Thyroid gland (tissue), 4 donors: ENCODE measurements at regions not wholly inside any gene's neighbourhood (a gene's known extent, or its start where the extent isn't known, plus 50 kb on each side); places are given as distances from the start of the nearest gene placed in this dataset.

Experiments
- DNase-seq, 2 donors: peaks; one replicate each; pipeline ENCODE4 v3.0.0-alpha.2; 2019
- H3K27ac ChIP-seq, 3 donors: fragments of 200-600 bp; sonication (generic); 1 replicate in 2 of 3; 2 replicates in 1 of 3; pipeline ENCODE4 v1.5.1; 2016 to 2019; ENCODE audit warnings: mild to moderate bottlenecking in 1 of 3, moderate library complexity in 1 of 3
- H3K27me3 ChIP-seq: fragments of 200-600 bp; sonication (generic); one replicate; pipeline ENCODE4 v1.5.1; 2019
- H3K36me3 ChIP-seq, 2 donors: fragments of 200-600 bp; sonication (generic); one replicate each; pipeline ENCODE4 v1.5.1; 2016 to 2019
- H3K4me1 ChIP-seq, 2 donors: fragments of 200-600 bp; sonication (generic); one replicate each; pipeline ENCODE4 v1.5.1; 2017 to 2019
- H3K4me3 ChIP-seq, 3 donors: fragments of 200-600 bp; sonication (generic); replicated peaks in 1 of 3; 1 replicate in 2 of 3; 2 replicates in 1 of 3; pipeline ENCODE4 v1.5.1; 2016; ENCODE audit warnings: mild to moderate bottlenecking in 1 of 3
- H3K9me3 ChIP-seq: fragments of 200-600 bp; sonication (generic); one replicate; pipeline ENCODE4 v1.5.1; 2017
- POLR2A ChIP-seq, 2 donors: fragments of 450-650 bp; IDR thresholded peaks; one replicate each; pipeline ENCODE4 v1.6.1; 2017; ENCODE audit warnings: antibody characterized with exemption in 2 of 2, mild to moderate bottlenecking in 2 of 2, moderate library complexity in 1 of 2
- WGBS, 2 donors: methylation state at CpG; one replicate each; pipeline ENCODE4 v1.1.5; 2017; 5-methylcytosine and 5-hydroxymethylcytosine counted together
- intact Hi-C: fragments of 100-400 bp; cut with DNase I; formaldehyde crosslinking; loops from one replicate; pipeline ENCODE4 v1.15.1; 2023
- TF ChIP-seq, protein P1 (sequence below), 6 experiments: fragments of 200-600 bp in 3 of 6; fragments of 450-650 bp in 3 of 6; sonication (generic) in 3 of 6; IDR thresholded peaks; one replicate each; pipeline ENCODE4 v1.5.1; 2016 to 2019; ENCODE audit warnings: antibody characterized with exemption in 6 of 6, mild to moderate bottlenecking in 2 of 6, inconsistent platforms in 1 of 6, moderate library complexity in 1 of 6

DNA sequence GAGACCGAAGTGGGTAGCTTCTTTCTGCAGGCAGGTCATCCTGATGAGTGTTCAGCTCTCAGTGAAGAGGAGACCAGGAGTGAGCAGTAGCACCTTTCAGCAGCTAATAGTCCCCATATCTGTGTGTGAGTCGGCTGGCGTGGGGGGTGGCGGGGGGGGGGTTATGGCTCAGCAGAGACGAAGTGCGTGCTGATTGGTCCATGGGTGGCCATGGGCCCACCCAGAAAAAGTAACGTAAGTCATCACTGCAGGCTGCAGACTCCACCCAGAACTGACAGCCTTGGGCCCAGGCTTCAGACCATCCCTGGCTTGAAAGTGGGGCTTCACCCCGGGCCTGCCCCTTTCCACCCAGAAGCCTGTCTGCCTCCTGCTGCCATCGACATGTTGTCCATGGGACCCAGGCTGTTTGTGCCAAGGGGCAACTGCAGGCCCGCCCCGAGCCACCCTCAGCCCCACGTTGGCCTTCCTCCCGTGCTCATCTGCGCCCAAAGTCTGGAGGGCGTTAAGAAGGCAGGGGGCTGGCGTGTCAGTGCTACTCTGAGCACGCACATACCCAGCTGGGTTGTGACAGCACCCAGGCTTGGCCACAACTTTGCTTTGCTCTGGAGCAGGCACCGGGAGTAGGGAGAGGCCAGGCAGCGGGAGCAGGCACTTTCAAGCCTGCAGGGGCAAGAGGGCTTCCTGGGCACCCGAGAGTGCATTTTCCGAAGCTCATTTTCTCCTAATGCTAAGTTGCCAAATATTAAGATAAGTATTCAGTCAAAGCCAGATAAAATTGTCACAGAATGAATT is 511.7 kb upstream of the CDIN1 start:
- no peak for TF ChIP-seq POLR2A (IDR thresholded peaks at IDR 0.05)
- TF ChIP-seq, protein P1, sequence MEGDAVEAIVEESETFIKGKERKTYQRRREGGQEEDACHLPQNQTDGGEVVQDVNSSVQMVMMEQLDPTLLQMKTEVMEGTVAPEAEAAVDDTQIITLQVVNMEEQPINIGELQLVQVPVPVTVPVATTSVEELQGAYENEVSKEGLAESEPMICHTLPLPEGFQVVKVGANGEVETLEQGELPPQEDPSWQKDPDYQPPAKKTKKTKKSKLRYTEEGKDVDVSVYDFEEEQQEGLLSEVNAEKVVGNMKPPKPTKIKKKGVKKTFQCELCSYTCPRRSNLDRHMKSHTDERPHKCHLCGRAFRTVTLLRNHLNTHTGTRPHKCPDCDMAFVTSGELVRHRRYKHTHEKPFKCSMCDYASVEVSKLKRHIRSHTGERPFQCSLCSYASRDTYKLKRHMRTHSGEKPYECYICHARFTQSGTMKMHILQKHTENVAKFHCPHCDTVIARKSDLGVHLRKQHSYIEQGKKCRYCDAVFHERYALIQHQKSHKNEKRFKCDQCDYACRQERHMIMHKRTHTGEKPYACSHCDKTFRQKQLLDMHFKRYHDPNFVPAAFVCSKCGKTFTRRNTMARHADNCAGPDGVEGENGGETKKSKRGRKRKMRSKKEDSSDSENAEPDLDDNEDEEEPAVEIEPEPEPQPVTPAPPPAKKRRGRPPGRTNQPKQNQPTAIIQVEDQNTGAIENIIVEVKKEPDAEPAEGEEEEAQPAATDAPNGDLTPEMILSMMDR (IDR thresholded peaks at IDR 0.05) = no peak
- H3K4me3 ChIP-seq = no peak overlapping the region
- H3K9me3 ChIP-seq = no peaks in the 10 kb centered on the region
- WGBS, 2 donors = 92 to 97% methylated on average over 19 to 20 of the region's 21 CpGs
- no peaks in the 10 kb centered on the region for H3K27me3 ChIP-seq
- no peak overlapping the region for H3K27ac ChIP-seq
- intact Hi-C loops = no loop called here
- DNase-seq = no peak
- no peaks in the 10 kb centered on the region for H3K36me3 ChIP-seq
- no peaks in the 10 kb centered on the region for H3K4me1 ChIP-seq

DNA sequence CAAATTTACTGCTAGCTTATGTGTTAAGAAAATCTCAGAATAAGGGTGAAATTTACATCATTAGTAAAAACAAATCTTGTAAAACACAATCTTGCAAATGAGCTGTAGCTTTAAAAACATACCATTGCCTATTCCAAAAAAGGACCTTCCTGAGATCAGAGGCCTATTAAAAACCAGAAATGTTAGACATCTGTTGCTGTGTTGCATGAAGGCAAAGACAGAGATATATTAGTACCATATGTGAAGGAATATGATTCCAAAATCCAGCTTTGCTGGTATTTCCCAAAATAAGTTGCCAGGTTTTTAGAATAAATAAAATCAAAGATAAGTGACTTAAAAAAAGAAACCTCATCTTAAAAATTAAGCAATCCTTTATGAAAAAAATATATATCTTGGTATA is 504.1 kb upstream of the CDIN1 start:
- no peaks in the 10 kb centered on the region for H3K36me3 ChIP-seq
- no peak overlapping the region for H3K27ac ChIP-seq
- intact Hi-C loops = no loop called here
- no peak for DNase-seq
- no peaks in the 10 kb centered on the region for H3K9me3 ChIP-seq
- no peaks in the 10 kb centered on the region for H3K27me3 ChIP-seq
- TF ChIP-seq, protein P1 (IDR thresholded peaks at IDR 0.05) = no peak
- no peak for TF ChIP-seq POLR2A (IDR thresholded peaks at IDR 0.05)
- H3K4me1 ChIP-seq = no peaks in the 10 kb centered on the region
- H3K4me3 ChIP-seq = no peak overlapping the region

DNA sequence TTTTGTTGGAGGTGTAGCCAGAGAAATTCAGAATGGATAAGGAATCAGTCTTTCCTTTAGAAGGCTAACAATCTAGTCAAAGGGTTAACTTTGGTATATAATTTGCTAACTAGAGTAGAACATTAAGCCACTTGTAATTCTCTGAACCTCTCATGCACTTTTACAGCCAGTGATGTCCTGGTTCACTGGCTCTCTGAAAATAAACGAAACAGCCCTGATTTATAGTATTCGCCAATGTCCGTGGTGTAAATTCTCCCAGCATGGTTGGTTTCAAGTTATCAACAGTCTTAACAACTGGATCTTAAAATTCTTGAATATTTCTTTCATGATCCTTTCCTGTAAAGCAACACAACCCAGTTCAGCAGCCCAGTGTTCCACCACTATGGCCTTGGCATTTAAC is 500.4 kb upstream of the CDIN1 start:
- no peaks in the 10 kb centered on the region for H3K27me3 ChIP-seq
- intact Hi-C loops = no loop called here
- no peak overlapping the region for H3K27ac ChIP-seq
- H3K4me3 ChIP-seq = no peak overlapping the region
- TF ChIP-seq, protein P1 (IDR thresholded peaks at IDR 0.05) = no peak
- no peak for TF ChIP-seq POLR2A (IDR thresholded peaks at IDR 0.05)
- H3K36me3 ChIP-seq = no peaks in the 10 kb centered on the region
- no peaks in the 10 kb centered on the region for H3K4me1 ChIP-seq
- no peaks in the 10 kb centered on the region for H3K9me3 ChIP-seq
- DNase-seq = no peak
- WGBS, 2 donors = 39 to 46% methylated on average over 3 of the region's 3 CpGs

DNA sequence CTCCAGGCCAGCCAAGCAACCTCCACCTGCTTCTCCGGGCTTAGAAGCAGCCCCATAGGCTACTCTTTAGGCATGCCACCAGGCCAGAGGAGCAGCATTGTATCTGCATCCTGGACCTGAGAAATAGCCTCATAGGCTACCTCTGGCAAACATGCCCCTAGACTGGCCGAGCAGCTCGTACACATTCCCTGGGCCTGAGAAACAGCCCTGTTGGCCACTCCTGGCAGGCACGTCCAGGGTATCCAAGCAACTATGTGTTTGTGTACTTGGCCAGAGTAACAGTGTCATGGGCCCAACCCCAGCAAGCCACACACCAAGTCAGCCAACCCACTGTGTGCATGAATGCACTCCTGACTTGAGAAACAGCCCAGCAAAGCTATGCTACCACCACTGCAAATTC is 498.7 kb upstream of the CDIN1 start:
- H3K9me3 ChIP-seq = no peaks in the 10 kb centered on the region
- WGBS, 2 donors = 39% methylated on average over 4 of the region's 4 CpGs; no CpG with 5 or more reads in 1 of the 2 donors
- no peaks in the 10 kb centered on the region for H3K27me3 ChIP-seq
- no peak overlapping the region for H3K4me3 ChIP-seq
- intact Hi-C loops = no loop called here
- no peak for TF ChIP-seq POLR2A (IDR thresholded peaks at IDR 0.05)
- TF ChIP-seq, protein P1 (IDR thresholded peaks at IDR 0.05) = no peak
- H3K27ac ChIP-seq = no peak overlapping the region
- DNase-seq = no peak
- H3K4me1 ChIP-seq = no peaks in the 10 kb centered on the region
- no peaks in the 10 kb centered on the region for H3K36me3 ChIP-seq

DNA sequence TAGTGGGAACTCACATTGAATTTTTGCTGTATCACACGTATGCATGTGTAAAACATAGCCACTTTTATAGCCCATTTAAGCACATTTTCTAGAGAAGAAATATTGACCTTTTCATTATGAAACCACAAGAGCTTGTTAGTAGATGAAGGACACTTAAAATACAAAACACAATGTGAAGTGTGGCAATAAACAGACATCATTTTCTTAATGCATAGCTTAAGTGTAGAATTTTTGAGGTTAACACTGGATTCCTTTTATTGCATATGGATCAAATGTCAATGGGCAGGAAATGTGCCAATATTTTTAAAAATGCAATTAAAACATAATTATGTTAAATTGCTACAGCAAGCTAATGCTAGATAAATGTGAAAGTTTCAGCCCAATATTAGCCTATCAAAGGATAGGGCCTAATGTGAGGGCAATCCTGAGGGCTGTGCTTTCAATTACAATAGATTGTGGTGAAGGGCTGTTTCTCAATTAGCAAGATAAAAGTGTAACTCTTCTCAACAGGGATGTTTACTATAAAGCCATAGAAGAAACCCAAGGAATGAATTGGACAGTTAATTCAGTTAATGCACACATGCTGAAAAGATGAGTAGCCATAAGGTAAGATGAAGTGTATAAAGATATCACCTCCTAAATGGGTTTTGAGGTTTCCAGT is 489.0 kb upstream of the CDIN1 start:
- no peak overlapping the region for H3K27ac ChIP-seq
- 72 to 88% methylated on average over 1 of the region's 1 CpG for WGBS, 2 donors
- H3K4me3 ChIP-seq = no peak overlapping the region
- no peaks in the 10 kb centered on the region for H3K36me3 ChIP-seq
- intact Hi-C loops = no loop called here
- no peaks in the 10 kb centered on the region for H3K4me1 ChIP-seq
- DNase-seq = no peak
- H3K9me3 ChIP-seq = no peaks in the 10 kb centered on the region
- TF ChIP-seq, protein P1 (IDR thresholded peaks at IDR 0.05) = no peak
- H3K27me3 ChIP-seq = no peaks in the 10 kb centered on the region
